OCI-LY1 (cell line): ENCODE measurements at regions not wholly inside any gene's neighbourhood (a gene's known extent, or its start where the extent isn't known, plus 50 kb on each side); places are given as distances from the start of the nearest gene placed in this dataset.

Experiments used
- H2AFZ ChIP-seq: fragments of 200-600 bp; sonication (generic), shearing (Covaris generic); 2 replicates; pipeline ENCODE4 v1.6.0; 2014; ENCODE audit warnings: antibody characterized with exemption, mild to moderate bottlenecking, low read length
- H3F3A ChIP-seq: fragments of 200-600 bp; sonication (generic), shearing (Covaris generic); 2 replicates; pipeline ENCODE4 v1.6.0; 2014; ENCODE audit warnings: mild to moderate bottlenecking, antibody characterized with exemption, low read length, moderate library complexity; ENCODE audit not compliant: insufficient read depth
- H3K27ac ChIP-seq: fragments of 200-600 bp; sonication (generic); 2 replicates; pipeline ENCODE4 v1.5.1; 2014; ENCODE audit warnings: low read length, mixed run types, mild to moderate bottlenecking, low read depth; ENCODE audit not compliant: poor library complexity, severe bottlenecking
- H3K27me3 ChIP-seq: fragments of 200-600 bp; sonication (generic); 2 replicates; pipeline ENCODE4 v1.6.0; 2014; ENCODE audit warnings: antibody characterized with exemption, mild to moderate bottlenecking, low read length, moderate library complexity; ENCODE audit not compliant: insufficient read depth
- H3K36me3 ChIP-seq: fragments of 200-600 bp; sonication (generic); 2 replicates; pipeline ENCODE4 v1.6.1; 2014; ENCODE audit warnings: mild to moderate bottlenecking, antibody characterized with exemption, low read length, moderate library complexity, mixed read lengths; ENCODE audit not compliant: insufficient read depth
- H3K4me1 ChIP-seq: fragments of 200-600 bp; sonication (generic); 2 replicates; pipeline ENCODE4 v1.5.1; 2014; ENCODE audit warnings: mild to moderate bottlenecking, low read length, moderate library complexity; ENCODE audit not compliant: insufficient read depth, severe bottlenecking
- H3K4me2 ChIP-seq: fragments of 200-600 bp; sonication (generic), shearing (Covaris generic); 2 replicates; pipeline ENCODE4 v1.6.1; 2014; ENCODE audit warnings: low read length
- H3K4me3 ChIP-seq: fragments of 200-600 bp; sonication (generic); 2 replicates; pipeline ENCODE4 v1.5.1; 2014; ENCODE audit warnings: low read length, low read depth, mild to moderate bottlenecking, mixed read lengths; ENCODE audit not compliant: poor library complexity, severe bottlenecking
- H3K79me2 ChIP-seq: fragments of 200-600 bp; shearing (Covaris generic); 2 replicates; pipeline ENCODE4 v1.6.1; 2016; ENCODE audit warnings: mixed run types, low read length, mixed read lengths; ENCODE audit not compliant: insufficient read depth
- H3K9ac ChIP-seq: fragments of 200-600 bp; sonication (generic), shearing (Covaris generic); 2 replicates; pipeline ENCODE4 v1.6.1; 2014; ENCODE audit warnings: mild to moderate bottlenecking, low read length, mixed read lengths
- H3K9me2 ChIP-seq: fragments of 200-600 bp; sonication (generic), shearing (Covaris generic); 2 replicates; pipeline ENCODE4 v1.6.1; 2014; ENCODE audit warnings: low read depth, mild to moderate bottlenecking, low read length, mixed read lengths
- H3K9me3 ChIP-seq: fragments of 200-600 bp; shearing (Covaris generic); 2 replicates; pipeline ENCODE4 v1.6.1; 2014; ENCODE audit warnings: low read length, mixed read lengths
- H4K20me1 ChIP-seq: fragments of 200-600 bp; sonication (generic), shearing (Covaris generic); 2 replicates; pipeline ENCODE4 v1.6.0; 2016; ENCODE audit warnings: mild to moderate bottlenecking, low read length; ENCODE audit not compliant: insufficient read depth
- EZH2 ChIP-seq: fragments of 200-600 bp; sonication (generic), shearing (Covaris generic); IDR thresholded peaks from 2 replicates; pipeline ENCODE4 v1.8.0; 2017; ENCODE audit warnings: borderline replicate concordance, mixed run types, mild to moderate bottlenecking, antibody characterized with exemption, low read length, moderate library complexity, mixed read lengths
- TF ChIP-seq, protein P1 (sequence below): fragments of 200-600 bp; sonication (generic), shearing (Covaris generic); IDR thresholded peaks from 2 replicates; pipeline ENCODE4 v1.5.1; 2017; ENCODE audit warnings: mild to moderate bottlenecking, antibody characterized with exemption, low read length, moderate library complexity, mixed read lengths

DNA sequence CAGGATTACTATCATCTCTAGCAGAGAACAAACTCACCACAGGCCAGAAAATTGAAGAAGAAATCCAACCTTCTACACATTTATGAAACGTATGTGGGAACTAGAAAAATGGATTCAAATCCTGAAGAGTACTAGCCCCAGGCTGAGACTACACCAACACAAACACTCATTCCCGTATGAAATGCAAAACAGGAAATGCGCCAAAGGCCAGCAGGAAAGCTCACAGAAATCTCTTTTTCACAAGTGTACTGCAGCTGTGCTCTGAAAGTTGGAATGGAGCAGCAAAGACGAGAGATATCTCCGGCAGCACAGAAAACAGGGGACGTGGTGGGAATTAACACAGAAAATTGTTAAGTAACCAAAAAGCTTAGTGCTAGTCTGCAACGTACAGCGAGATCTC is 913.5 kb downstream of the TDRD15 start:
- Histone ChIP-seq H3K9me2 (no peaks in the 10 kb centered on the region), H4K20me1 (no peaks in the 10 kb centered on the region), H3F3A (no peaks in the 10 kb centered on the region), H3K9ac (no peak overlapping the region), H3K79me2 (no peaks in the 10 kb centered on the region), H3K4me1 (no peaks in the 10 kb centered on the region), H3K27me3 (no peaks in the 10 kb centered on the region), H3K36me3 (no peaks in the 10 kb centered on the region), H3K4me3 (no peak overlapping the region), H3K9me3 (no peaks in the 10 kb centered on the region), H2AFZ (no peak overlapping the region), H3K27ac (no peak overlapping the region), H3K4me2 (no peak overlapping the region)
- TF ChIP-seq, protein P1, sequence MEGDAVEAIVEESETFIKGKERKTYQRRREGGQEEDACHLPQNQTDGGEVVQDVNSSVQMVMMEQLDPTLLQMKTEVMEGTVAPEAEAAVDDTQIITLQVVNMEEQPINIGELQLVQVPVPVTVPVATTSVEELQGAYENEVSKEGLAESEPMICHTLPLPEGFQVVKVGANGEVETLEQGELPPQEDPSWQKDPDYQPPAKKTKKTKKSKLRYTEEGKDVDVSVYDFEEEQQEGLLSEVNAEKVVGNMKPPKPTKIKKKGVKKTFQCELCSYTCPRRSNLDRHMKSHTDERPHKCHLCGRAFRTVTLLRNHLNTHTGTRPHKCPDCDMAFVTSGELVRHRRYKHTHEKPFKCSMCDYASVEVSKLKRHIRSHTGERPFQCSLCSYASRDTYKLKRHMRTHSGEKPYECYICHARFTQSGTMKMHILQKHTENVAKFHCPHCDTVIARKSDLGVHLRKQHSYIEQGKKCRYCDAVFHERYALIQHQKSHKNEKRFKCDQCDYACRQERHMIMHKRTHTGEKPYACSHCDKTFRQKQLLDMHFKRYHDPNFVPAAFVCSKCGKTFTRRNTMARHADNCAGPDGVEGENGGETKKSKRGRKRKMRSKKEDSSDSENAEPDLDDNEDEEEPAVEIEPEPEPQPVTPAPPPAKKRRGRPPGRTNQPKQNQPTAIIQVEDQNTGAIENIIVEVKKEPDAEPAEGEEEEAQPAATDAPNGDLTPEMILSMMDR, result no peak
- no peak for TF ChIP-seq EZH2

DNA sequence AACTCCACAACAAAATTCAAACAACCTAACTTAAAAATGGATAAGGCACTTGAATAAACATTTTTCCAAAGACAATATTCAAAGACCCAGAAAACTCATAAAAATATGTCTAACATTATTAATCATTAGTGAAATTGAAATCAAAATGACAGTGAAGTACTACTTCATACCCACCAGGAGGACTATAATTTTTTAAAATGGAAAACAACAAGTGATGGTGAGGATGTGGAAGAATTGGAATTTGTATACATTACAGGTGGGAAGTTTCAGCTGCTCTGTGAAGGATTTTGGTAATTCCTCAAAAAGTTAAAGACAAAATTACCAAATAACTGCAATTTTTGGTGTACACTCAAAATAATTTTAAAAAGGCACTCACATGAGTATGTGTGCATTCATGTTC is 920.0 kb downstream of the TDRD15 start:
- no peaks in the 10 kb centered on the region for H4K20me1 ChIP-seq
- H2AFZ ChIP-seq, result no peak overlapping the region
- no peak for TF ChIP-seq EZH2
- TF ChIP-seq, protein P1, result no peak

DNA sequence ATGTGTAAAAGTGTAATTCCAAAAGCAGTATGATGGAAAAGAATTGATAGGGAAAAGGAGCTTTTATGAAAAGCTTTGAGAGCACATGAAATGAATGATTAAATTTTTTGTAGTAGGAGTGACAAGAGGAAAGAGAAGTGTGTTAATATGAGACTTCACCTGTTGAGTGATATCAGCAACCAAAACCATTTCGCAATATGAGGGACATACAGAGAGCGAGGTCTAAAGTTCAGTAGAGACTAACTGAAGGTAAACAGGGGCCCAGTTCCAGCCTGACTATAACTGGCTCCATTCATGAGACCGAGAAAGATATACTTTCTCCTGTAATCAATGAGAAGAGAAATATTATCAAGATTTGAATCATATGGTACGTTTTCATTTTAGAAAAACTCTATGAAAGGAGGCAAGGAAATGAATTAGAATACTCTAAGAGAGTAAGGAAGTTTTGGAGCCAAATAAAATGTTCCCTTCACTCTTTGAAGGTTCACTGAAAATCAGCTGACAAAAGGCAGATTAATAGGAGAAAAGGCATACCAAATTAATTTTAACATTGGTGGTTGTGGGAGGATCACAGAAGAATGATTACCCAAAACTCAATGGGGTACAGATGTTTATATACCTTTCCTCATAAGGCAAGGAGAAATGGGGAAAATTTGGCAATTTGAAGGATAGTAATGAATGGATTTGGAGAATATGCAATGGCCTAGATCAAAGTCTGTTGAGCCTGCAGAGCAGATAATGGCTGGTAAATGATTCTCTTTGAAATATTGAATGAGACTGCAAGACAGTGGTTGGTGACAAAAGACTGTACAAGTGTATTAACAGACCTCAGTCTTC is 932.2 kb downstream of the TDRD15 start:
- Histone ChIP-seq H3F3A (no peaks in the 10 kb centered on the region), H2AFZ (no peak overlapping the region), H4K20me1 (no peaks in the 10 kb centered on the region), H3K4me3 (no peak overlapping the region), H3K4me1 (no peaks in the 10 kb centered on the region), H3K36me3 (no peaks in the 10 kb centered on the region), H3K9me2 (no peaks in the 10 kb centered on the region), H3K79me2 (no peaks in the 10 kb centered on the region), H3K9ac (no peak overlapping the region), H3K4me2 (no peak overlapping the region), H3K27me3 (no peaks in the 10 kb centered on the region), H3K27ac (no peak overlapping the region), H3K9me3 (no peaks in the 10 kb centered on the region)
- no peak for TF ChIP-seq EZH2
- TF ChIP-seq, protein P1, result no peak

More for the DNA sequence above, 920.0 kb downstream of the TDRD15 start:
- H3K9me3 ChIP-seq, result no peaks in the 10 kb centered on the region
- H3K36me3 ChIP-seq, result no peaks in the 10 kb centered on the region
- no peak overlapping the region for H3K27ac ChIP-seq
- no peaks in the 10 kb centered on the region for H3K27me3 ChIP-seq
- no peak overlapping the region for H3K9ac ChIP-seq
- H3K4me1 ChIP-seq, result no peaks in the 10 kb centered on the region
- no peaks in the 10 kb centered on the region for H3K9me2 ChIP-seq
- no peak overlapping the region for H3K4me3 ChIP-seq
- no peaks in the 10 kb centered on the region for H3K79me2 ChIP-seq
- no peaks in the 10 kb centered on the region for H3F3A ChIP-seq
- no peak overlapping the region for H3K4me2 ChIP-seq
